Adrenal gland (tissue), 5 donors: ENCODE measurements at regions not wholly inside any gene's neighbourhood (a gene's known extent, or its start where the extent isn't known, plus 50 kb on each side); places are given as distances from the start of the nearest gene placed in this dataset.

Experiments used
- CTCF ChIP-seq, 6 experiments: fragments of 450-650 bp in 4 of 6; fragments of 200-600 bp in 2 of 6; sonication (generic) in 1 of 6; IDR thresholded peaks; 1 replicate in 5 of 6; 2 replicates in 1 of 6; pipeline versions ENCODE4 v1.5.1 to v1.8.0; 2016 to 2021; ENCODE audit warnings: antibody characterized with exemption in 6 of 6, mild to moderate bottlenecking in 2 of 6, moderate library complexity in 1 of 6
- POLR2A ChIP-seq, 2 donors: fragments of 450-650 bp; IDR thresholded peaks; one replicate each; pipeline ENCODE4 v1.6.1; 2017; ENCODE audit warnings: antibody characterized with exemption in 2 of 2, mild to moderate bottlenecking in 2 of 2, moderate library complexity in 1 of 2
- donor health status: DM: no; HTN: no; CAD: no.

- TF ChIP-seq POLR2A (IDR thresholded peaks at IDR 0.05), result no peak
- no peak for TF ChIP-seq CTCF (IDR thresholded peaks at IDR 0.05)
These were observed 306.9 kb downstream of the BCL11B start for GRCh38 chr14:98965076-98965475.
